HG03060 (cell line): ENCODE measurements at regions not wholly inside any gene's neighbourhood (a gene's known extent, or its start where the extent isn't known, plus 50 kb on each side); places are given as distances from the start of the nearest gene placed in this dataset.
A peak's percentile ranks its signal among the peaks of the same experiment; 100 is the strongest.

Experiments used
- ATAC-seq: cut with Tn5 transposase; IDR thresholded peaks from one replicate; pipeline ENCODE4 v1.9.1; 2021; ENCODE audit warnings: low read depth, moderate number of reproducible peaks; ENCODE audit not compliant: unreplicated experiment

DNA sequence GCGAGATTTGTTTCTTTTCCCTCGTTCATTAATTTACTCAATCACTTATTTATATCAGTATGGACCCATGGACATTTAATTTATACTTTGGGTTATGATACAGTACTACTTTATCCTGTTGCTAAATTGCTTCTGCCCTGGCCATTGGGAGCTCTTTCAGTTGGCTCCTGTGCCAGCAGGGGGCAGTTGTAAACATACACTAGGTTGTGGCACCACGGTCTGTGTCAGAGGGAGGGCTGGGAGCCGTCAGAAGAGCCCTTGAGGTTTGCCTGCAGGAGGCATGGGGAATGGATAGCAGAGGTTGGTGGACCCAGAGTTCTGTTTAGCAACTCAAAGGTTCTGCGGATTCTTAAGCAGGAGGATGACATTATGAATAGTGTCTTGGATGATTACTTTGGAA is 94.3 kb downstream of the ERCC5 start:
- no peak for ATAC-seq

DNA sequence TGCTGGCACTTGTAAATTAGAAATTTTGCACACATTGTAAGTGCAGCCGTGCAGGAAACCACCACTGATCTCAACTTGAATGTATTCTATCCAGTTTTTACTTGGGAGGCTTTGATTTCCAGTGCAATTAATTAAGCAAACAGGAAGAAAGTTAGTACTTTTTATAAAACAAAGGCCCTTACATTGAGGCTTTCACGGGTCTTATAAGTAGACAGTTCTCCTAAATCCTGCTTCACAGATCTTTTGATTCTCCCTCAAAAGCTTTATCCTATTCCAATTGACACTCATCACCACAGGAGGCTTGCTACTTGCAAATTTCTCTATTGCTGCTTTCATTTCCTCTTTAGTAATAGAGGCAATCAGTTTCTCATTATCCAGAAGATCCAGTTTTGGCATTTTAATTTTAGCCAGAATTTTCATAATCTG is 90.1 kb downstream of the ERCC5 start:
- ATAC-seq, result peak; percentile 41

DNA sequence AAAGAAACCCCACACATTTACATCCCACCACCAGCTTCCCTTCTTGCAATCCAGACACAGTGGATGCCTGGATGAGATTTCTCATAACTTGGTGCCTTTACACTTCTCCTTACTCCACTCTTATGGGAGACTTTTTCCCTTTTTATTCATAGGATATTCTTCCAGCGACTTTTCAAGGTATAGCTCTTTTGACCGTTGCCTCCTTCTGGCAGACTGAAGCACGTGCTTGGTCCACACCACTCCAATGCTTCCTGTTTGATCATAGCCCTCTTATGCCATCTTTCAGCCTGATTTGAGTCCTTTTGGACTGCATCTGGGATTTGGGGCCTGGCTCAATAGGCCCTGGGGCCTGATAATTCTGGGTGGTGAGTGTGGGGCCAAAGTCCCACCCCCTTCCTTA is 87.7 kb downstream of the ERCC5 start:
- ATAC-seq, result no peak

DNA sequence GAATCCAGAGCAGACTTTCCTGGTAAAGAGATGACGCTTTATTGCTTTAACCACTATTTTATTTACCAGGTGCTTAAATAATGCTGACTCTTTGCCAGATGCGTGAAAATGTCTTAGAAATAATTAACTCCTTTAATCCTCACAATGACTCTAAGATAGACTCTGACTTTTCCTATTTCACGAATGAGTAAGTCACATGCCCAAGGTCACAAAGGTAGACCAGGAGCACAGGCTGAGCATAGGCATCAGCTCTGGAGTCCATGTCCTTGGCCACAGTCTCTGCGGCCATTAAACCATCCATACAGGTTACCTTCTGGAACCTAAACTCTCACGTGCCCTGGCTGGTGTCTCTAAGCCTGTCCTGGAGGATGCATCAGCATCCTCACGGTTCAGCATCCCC is 87.3 kb downstream of the ERCC5 start:
- ATAC-seq, result no peak

DNA sequence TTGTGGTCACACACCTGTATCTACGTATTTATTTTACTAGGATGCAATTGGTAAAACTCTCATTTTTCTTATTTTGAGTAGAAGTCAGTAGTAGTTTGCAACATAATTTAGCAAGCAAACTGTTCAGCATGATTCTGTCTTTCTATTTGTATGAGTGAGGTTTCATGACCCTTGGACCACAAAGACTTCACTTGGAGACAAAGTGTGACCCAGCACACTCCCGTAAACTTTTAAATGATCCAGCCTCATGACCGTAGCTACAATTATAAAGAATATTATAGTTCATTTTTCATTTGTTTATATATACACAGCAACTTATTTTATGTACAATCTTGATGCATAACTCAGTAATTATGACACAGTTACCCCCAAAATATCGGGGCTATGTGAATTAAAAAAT is 86.5 kb downstream of the ERCC5 start:
- ATAC-seq, result no peak

DNA sequence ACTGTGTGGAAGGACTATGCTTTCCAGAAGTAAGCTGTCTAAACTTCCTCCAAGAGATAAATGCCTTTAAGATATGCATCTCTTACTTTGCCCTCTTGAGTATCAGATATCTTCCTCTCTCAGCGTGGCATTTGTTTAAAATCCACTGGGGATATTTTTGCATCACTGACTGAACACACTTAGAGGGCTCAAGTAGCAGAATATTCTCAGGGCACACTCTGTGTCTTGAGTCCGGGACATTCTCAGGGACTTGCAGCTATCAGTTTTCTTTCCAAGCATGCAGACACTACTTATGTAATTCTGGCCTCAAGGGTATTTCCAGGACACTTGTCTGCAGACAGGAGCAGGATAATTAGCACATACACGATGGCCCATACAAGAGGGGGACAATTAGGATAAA is 84.7 kb downstream of the ERCC5 start:
- ATAC-seq, result no peak

DNA sequence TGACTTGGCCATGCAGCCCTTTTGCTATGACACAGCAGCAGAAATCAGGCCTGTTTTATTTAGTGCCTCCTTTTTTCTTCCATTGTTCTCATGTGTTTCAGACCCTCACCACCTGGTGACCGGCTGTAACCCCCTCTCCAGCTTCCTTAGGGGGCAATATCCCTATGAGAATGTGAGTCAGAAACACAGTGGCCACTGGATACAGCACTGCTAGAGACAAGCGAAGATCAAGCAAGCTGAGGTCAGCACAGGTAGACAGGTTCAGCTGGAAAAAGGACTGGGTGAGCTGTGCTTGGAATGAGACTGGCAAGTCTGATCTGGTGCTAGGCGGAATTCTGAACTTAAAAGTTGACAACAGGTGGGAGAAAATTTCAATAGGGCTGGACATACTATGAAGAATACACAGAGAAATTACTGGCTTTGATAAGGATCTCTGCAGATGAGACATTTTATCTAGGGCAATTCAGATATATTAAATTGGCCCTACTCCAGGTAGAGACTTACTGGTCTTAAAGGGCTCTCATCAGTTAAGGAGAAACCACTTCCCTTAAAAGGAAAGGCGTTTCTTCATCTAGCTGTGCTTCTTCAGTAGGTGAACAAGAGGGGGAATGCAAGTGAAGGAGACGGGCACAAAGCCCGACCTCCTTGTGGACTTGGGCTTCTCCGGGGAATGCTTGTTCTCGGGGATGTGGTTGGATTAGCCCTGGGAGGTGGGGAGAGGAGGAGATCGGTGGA is 83.3 kb downstream of the ERCC5 start:
- ATAC-seq, result no peak
